ENCODE measurements at regions not wholly inside any gene's neighbourhood (a gene's known extent, or its start where the extent isn't known, plus 50 kb on each side); places are given as distances from the start of the nearest gene placed in this dataset.

- H3K4me3 ChIP-seq = no peak overlapping the region
- no peak overlapping the region for H3K4me2 ChIP-seq
- no peak for TF ChIP-seq Cebpa-rat (IDR thresholded peaks at IDR 0.05)
- H3K27ac ChIP-seq = no peak overlapping the region
- H3K36me3 ChIP-seq = no peaks in the 10 kb centered on the region; a peak in 1 of 22 replicates
- H3K4me1 ChIP-seq = no peaks in the 10 kb centered on the region
- no peaks in the 10 kb centered on the region for H3K27me3 ChIP-seq
- H4K20me1 ChIP-seq = no peaks in the 10 kb centered on the region
- H3K9ac ChIP-seq = no peak overlapping the region
- H3K9me3 ChIP-seq (replicated peaks in 1 of 11) = peaks cover 19 to 34% (median 30%) of the 10 kb centered on the region in 11 experiments
Observed at GRCh38 chr3:99396651-99397275, 241.6 kb upstream of the COL8A1 start.

GRCh38 chr3:99394831-99395778 is 243.3 kb upstream of the COL8A1 start:
- TF ChIP-seq Cebpa-rat (IDR thresholded peaks at IDR 0.05) = no peak

GRCh38 chr3:99393961-99394360 is 244.4 kb upstream of the COL8A1 start:
- H3K4me1 ChIP-seq = no peaks in the 10 kb centered on the region

More at GRCh38 chr3:99394831-99395778, 243.3 kb upstream of the COL8A1 start:
- Histone ChIP-seq H3K4me2 (no peak overlapping the region), H3K27me3 (no peaks in the 10 kb centered on the region), H3K9me3 (replicated peaks in 1 of 11) (peaks cover 19 to 34% (median 30%) of the 10 kb centered on the region in 11 experiments), H3K4me1 (no peaks in the 10 kb centered on the region), H3K4me3 (no peak overlapping the region), H4K20me1 (no peaks in the 10 kb centered on the region), H3K36me3 (no peaks in the 10 kb centered on the region; a peak in 1 of 22 replicates), H3K9ac (no peak overlapping the region), H3K27ac (no peak overlapping the region)

GRCh38 chr3:99388780-99389179 is 249.6 kb upstream of the COL8A1 start:
- H3K4me3 ChIP-seq = no peak overlapping the region
- no peak for TF ChIP-seq Cebpa-rat (IDR thresholded peaks at IDR 0.05)
- no peaks in the 10 kb centered on the region for H3K36me3 ChIP-seq
- no peak overlapping the region for H3K27ac ChIP-seq
- H3K27me3 ChIP-seq = no peaks in the 10 kb centered on the region
- no peaks in the 10 kb centered on the region for H4K20me1 ChIP-seq
- H3K4me1 ChIP-seq = no peaks in the 10 kb centered on the region
- H3K4me2 ChIP-seq = no peak overlapping the region
- no peaks in the 10 kb centered on the region for H3K9me3 ChIP-seq (replicated peaks in 1 of 11)
- no peak overlapping the region for H3K9ac ChIP-seq

More at GRCh38 chr3:99393961-99394360, 244.4 kb upstream of the COL8A1 start:
- Histone ChIP-seq H4K20me1 (no peaks in the 10 kb centered on the region), H3K9ac (no peak overlapping the region), H3K36me3 (no peaks in the 10 kb centered on the region; a peak in 1 of 22 replicates), H3K4me3 (no peak overlapping the region), H3K4me2 (no peak overlapping the region), H3K27me3 (no peaks in the 10 kb centered on the region), H3K27ac (no peak overlapping the region), H3K9me3 (replicated peaks in 1 of 11) (peaks cover 14 to 22% (median 21%) of the 10 kb centered on the region in 11 experiments)
- TF ChIP-seq Cebpa-rat (IDR thresholded peaks at IDR 0.05) = no peak

GRCh38 chr3:99384596-99384995 is 253.8 kb upstream of the COL8A1 start:
- no peaks in the 10 kb centered on the region for H3K36me3 ChIP-seq
- no peaks in the 10 kb centered on the region for H3K4me1 ChIP-seq
- no peak for TF ChIP-seq Cebpa-rat (IDR thresholded peaks at IDR 0.05)
- H3K4me3 ChIP-seq = no peak overlapping the region
- no peak overlapping the region for H3K27ac ChIP-seq
- no peak overlapping the region for H3K9ac ChIP-seq
- no peaks in the 10 kb centered on the region for H4K20me1 ChIP-seq
- no peak overlapping the region for H3K4me2 ChIP-seq
- H3K27me3 ChIP-seq = no peaks in the 10 kb centered on the region
- peaks cover 0 to 12% (median 0%) of the 10 kb centered on the region in 11 experiments; a peak in 5 of 22 replicates for H3K9me3 ChIP-seq (replicated peaks in 1 of 11)

GRCh38 chr3:99376926-99377325 is 261.5 kb upstream of the COL8A1 start:
- no peak overlapping the region for H3K9ac ChIP-seq
- no peaks in the 10 kb centered on the region for H3K27me3 ChIP-seq
- no peak for TF ChIP-seq Cebpa-rat (IDR thresholded peaks at IDR 0.05)
- H3K4me3 ChIP-seq = no peak overlapping the region
- H3K4me1 ChIP-seq = no peaks in the 10 kb centered on the region
- H3K4me2 ChIP-seq = no peak overlapping the region
- no peak overlapping the region for H3K27ac ChIP-seq
- H3K9me3 ChIP-seq (replicated peaks in 1 of 11) = peaks cover 0 to 12% (median 0%) of the 10 kb centered on the region in 11 experiments; a peak in 5 of 22 replicates
- H4K20me1 ChIP-seq = no peaks in the 10 kb centered on the region
- no peaks in the 10 kb centered on the region for H3K36me3 ChIP-seq

GRCh38 chr3:99373846-99374210 is 264.6 kb upstream of the COL8A1 start:
- H3K27ac ChIP-seq = no peak overlapping the region
- H3K4me3 ChIP-seq = no peak overlapping the region
- no peak overlapping the region for H3K9ac ChIP-seq
- 0 out of 22 replicates have a peak, but pooled peaks cover 0 to 9% (median 0%) of the 10 kb centered on the region in 11 experiments for H3K9me3 ChIP-seq (replicated peaks in 1 of 11)
- no peaks in the 10 kb centered on the region for H3K4me1 ChIP-seq
- no peaks in the 10 kb centered on the region for H3K27me3 ChIP-seq
- no peak for TF ChIP-seq Cebpa-rat (IDR thresholded peaks at IDR 0.05)
- no peaks in the 10 kb centered on the region for H3K36me3 ChIP-seq
- no peaks in the 10 kb centered on the region for H4K20me1 ChIP-seq
- H3K4me2 ChIP-seq = no peak overlapping the region

- Histone ChIP-seq H3K9me3 (replicated peaks in 1 of 11) (0 out of 22 replicates have a peak, but pooled peaks cover 0 to 9% (median 0%) of the 10 kb centered on the region in 11 experiments), H3K4me2 (no peak overlapping the region), H3K4me3 (no peak overlapping the region), H3K27ac (no peak overlapping the region), H3K27me3 (no peaks in the 10 kb centered on the region), H3K36me3 (no peaks in the 10 kb centered on the region), H3K9ac (no peak overlapping the region), H3K4me1 (no peaks in the 10 kb centered on the region), H4K20me1 (no peaks in the 10 kb centered on the region)
- no peak for TF ChIP-seq Cebpa-rat (IDR thresholded peaks at IDR 0.05)
Observed at GRCh38 chr3:99373088-99373845, 265.1 kb upstream of the COL8A1 start.
